ENCODE measurements at regions not wholly inside any gene's neighbourhood (a gene's known extent, or its start where the extent isn't known, plus 50 kb on each side); places are given as distances from the start of the nearest gene placed in this dataset.

GRCh38 chr5:135240283-135240633 is 158.8 kb downstream of the MACROH2A1 start:
- TF ChIP-seq CTCF (conservative IDR thresholded peaks at IDR 0.05; ENCODE audit: low read length) (no peak), EZH2phosphoT487 (IDR thresholded peaks at IDR 0.05; ENCODE audit: borderline replicate concordance) (no peak)
